IPS DF 6.9 (cell line): ENCODE measurements at regions not wholly inside any gene's neighbourhood (a gene's known extent, or its start where the extent isn't known, plus 50 kb on each side); places are given as distances from the start of the nearest gene placed in this dataset.

Experiments
- DNase-seq: peaks from one replicate; pipeline ENCODE4 v3.0.0-alpha.2; 2013; ENCODE audit warnings: low read depth, low spot score
- H3K27ac ChIP-seq: one replicate; pipeline ENCODE4 v1.5.1; 2013; ENCODE audit warnings: low read length, control low read depth
- H3K27me3 ChIP-seq: 2 replicates; pipeline ENCODE4 v1.6.1; 2013; ENCODE audit warnings: mild to moderate bottlenecking, low read length; ENCODE audit not compliant: control insufficient read depth, insufficient read depth
- H3K36me3 ChIP-seq: 2 replicates; pipeline ENCODE4 v1.6.1; 2013; ENCODE audit warnings: low read length; ENCODE audit not compliant: control insufficient read depth, insufficient read depth
- H3K4me1 ChIP-seq: 2 replicates; pipeline ENCODE4 v1.6.1; 2013; ENCODE audit warnings: low read length; ENCODE audit not compliant: control insufficient read depth, insufficient read depth
- H3K4me3 ChIP-seq: 2 replicates; pipeline ENCODE4 v1.5.1; 2013; ENCODE audit warnings: mild to moderate bottlenecking, low read length
- H3K9me3 ChIP-seq: 2 replicates; pipeline ENCODE4 v1.6.1; 2013; ENCODE audit warnings: low read length, inconsistent platforms; ENCODE audit not compliant: control insufficient read depth, insufficient read depth
- WGBS: extraction: QIAGEN DNeasy Blood & Tissue Kit; methylation state at CpG from one replicate; pipeline ENCODE4 v1.1.7; 2013; ENCODE audit warnings: mixed read lengths, missing lambda C conversion rate; ENCODE audit not compliant: insufficient read length, insufficient coverage; 5-methylcytosine and 5-hydroxymethylcytosine counted together

DNA sequence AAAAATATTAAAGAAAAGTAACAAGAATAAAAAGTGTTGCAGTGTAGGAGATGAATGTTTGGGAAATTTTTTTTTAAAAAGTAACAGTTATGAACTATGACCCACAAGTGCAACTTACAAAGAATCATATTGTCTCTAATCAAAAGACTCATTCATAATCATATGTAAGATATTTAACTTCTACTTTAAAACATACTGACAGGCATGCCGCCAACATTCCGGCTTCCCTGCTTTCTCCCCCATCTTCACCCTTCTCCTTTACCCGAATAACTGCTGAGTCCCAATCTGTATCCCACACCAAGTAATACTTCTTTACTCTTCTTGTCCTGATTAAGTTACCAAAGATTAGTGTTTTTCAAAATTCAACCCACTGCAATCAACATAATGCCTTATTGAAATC lies 598.8 kb upstream of the FRG1 start:
- no peak for DNase-seq
- Histone ChIP-seq H3K9me3 (peaks cover 1% of the 10 kb centered on the region; the same call in 1 of the 2 replicates), H3K27ac (no peak overlapping the region), H3K36me3 (no peaks in the 10 kb centered on the region), H3K4me3 (no peak overlapping the region), H3K27me3 (no peaks in the 10 kb centered on the region), H3K4me1 (no peaks in the 10 kb centered on the region)
- 100% methylated on average over 1 of the region's 3 CpGs for WGBS

DNA sequence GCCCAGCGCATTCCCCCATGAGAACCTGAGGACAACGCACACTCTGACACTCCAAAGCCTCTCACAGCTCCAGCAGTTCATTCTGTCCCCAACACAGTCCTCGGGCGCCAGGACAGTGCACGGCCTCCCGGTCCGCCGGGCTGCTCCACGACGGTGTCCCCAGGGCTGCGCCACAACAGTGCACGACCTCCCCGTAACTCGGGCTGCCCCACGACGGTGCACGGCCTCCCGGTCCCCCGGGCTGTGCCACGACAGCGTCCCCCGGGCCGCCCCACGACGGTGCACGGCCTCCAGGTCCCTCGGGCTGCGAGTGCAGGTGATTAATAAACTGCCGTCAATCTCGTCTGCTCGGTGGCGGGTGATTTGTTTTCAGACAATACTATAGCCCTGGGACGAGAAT lies 585.1 kb upstream of the FRG1 start:
- no peaks in the 10 kb centered on the region for H3K4me1 ChIP-seq
- H3K36me3 ChIP-seq, result no peaks in the 10 kb centered on the region
- no peaks in the 10 kb centered on the region for H3K27me3 ChIP-seq
- H3K4me3 ChIP-seq, result no peak overlapping the region
- H3K27ac ChIP-seq, result no peak overlapping the region
- DNase-seq, result no peak
- H3K9me3 ChIP-seq, result 0 out of 2 replicates have a peak, but pooled peaks cover 2% of the 10 kb centered on the region
- WGBS, result no CpG with 5 or more reads among the region's 33 CpGs

DNA sequence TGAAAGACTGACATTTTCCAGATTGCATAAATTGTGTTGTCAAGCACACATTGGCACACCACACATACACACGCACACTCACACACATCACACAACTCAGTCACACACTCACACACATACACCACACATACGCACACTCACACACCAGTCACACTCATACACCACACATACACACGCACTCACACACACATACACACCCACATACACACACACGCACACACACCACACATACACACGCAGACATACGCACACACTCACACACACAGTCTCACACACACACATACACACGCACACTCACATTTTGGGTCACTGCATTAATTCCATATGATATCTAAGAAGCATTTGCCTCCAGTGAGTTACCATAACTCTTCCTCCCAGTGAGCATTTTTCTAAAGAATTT lies 578.3 kb upstream of the FRG1 start:
- no peak overlapping the region for H3K4me3 ChIP-seq
- no peaks in the 10 kb centered on the region for H3K4me1 ChIP-seq
- WGBS, result 100% methylated on average over 6 of the region's 7 CpGs
- no peaks in the 10 kb centered on the region for H3K27me3 ChIP-seq
- H3K36me3 ChIP-seq, result no peaks in the 10 kb centered on the region
- no peak overlapping the region for H3K27ac ChIP-seq
- DNase-seq, result no peak
- H3K9me3 ChIP-seq, result peaks cover 3% of the 10 kb centered on the region; the same call in 1 of the 2 replicates

DNA sequence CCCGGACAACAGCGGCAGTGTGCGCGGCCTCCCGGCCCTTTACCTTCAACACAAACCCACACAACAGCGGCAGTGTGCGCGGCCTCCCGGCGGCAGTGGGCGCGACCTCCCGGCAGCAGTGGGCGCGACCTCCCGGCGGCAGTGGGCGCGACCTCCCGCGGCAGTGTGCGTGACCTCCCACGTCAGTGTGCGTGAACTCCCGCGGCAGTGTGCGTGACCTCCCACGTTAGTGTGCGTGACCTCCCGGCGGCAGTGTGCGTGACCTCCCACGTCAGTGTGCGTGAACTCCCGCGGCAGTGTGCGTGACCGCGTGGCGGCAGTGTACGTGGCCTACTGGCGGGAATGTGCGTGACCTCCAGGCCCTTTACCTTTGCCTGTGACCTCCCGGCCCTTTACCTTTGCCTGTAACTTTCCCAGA lies 576.6 kb upstream of the FRG1 start:
- Histone ChIP-seq H3K4me3 (no peak overlapping the region), H3K27ac (no peak overlapping the region), H3K4me1 (no peaks in the 10 kb centered on the region), H3K27me3 (no peaks in the 10 kb centered on the region), H3K36me3 (no peaks in the 10 kb centered on the region), H3K9me3 (peaks cover 2% of the 10 kb centered on the region; the same call in 1 of the 2 replicates)
- WGBS, result no CpG with 5 or more reads among the region's 44 CpGs
- DNase-seq, result no peak

DNA sequence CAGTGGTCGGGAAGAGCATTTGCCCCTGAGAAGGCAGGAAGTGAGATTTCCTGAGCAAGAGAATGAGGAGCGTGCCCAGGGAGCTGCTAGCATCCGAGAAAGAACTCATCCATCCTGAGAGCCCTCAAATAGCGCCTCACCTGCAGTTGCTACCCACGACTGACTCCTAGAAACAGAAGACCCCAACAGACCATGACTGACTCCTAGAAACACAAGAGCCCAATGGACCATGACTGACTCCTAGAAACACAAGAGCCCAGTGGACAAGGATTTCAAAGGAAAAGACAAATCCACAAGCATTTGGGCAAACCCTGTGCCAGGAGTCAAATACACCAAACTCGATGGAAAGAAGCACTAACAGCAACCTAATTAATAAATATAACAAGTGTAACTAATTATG lies 575.2 kb upstream of the FRG1 start:
- WGBS, result no CpG with 5 or more reads among the region's 6 CpGs
- Histone ChIP-seq H3K4me1 (no peaks in the 10 kb centered on the region), H3K27ac (no peak overlapping the region), H3K4me3 (no peak overlapping the region), H3K9me3 (peaks cover 2% of the 10 kb centered on the region; the same call in 1 of the 2 replicates), H3K27me3 (no peaks in the 10 kb centered on the region), H3K36me3 (no peaks in the 10 kb centered on the region)
- no peak for DNase-seq

DNA sequence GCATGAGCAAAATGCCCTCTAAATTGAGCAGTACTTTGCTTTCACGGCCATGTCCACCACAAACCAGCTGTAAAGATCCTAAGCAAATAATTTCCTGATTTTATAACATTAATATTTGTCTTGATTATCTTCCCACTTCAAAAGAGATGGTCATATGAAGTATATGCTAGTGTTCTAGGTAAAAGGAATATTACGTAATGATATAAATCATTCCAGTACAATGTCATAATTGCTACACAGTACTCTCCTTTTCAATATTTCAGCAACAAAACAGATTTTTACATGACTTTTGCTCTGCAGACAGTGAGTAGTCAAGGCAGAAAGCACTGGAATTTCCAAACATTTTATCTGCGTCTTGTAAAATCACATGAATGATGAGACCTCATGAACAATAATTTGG lies 572.8 kb upstream of the FRG1 start:
- no peak for DNase-seq
- WGBS, result no CpG with 5 or more reads among the region's 3 CpGs
- Histone ChIP-seq H3K4me3 (no peak overlapping the region), H3K9me3 (peaks cover 2% of the 10 kb centered on the region; the same call in 1 of the 2 replicates), H3K4me1 (no peaks in the 10 kb centered on the region), H3K36me3 (no peaks in the 10 kb centered on the region), H3K27me3 (no peaks in the 10 kb centered on the region), H3K27ac (no peak overlapping the region)

DNA sequence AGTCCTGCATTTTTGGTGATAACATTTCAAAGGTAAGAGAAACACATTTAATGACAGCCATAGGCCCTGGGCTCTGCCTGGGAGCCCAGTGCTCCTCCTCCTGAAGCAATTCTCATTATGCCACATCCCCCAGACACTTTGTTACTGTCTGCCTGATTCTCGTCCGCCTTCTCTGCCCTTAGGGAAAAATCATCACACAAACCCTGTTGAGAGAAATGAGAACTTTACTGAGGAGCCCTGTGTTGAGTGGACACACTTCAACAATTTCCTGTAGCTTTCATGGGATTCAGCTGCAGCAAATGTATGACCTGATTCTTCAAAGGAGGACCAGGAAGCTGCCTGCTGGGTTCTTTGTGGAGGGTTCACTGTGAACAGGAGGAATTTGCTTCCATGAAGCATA lies 566.5 kb upstream of the FRG1 start:
- Histone ChIP-seq H3K36me3 (no peaks in the 10 kb centered on the region), H3K4me3 (no peak overlapping the region), H3K27ac (no peak overlapping the region), H3K9me3 (peaks cover 2% of the 10 kb centered on the region), H3K27me3 (no peaks in the 10 kb centered on the region), H3K4me1 (no peaks in the 10 kb centered on the region)
- WGBS, result no CpG with 5 or more reads among the region's 2 CpGs
- DNase-seq, result no peak

DNA sequence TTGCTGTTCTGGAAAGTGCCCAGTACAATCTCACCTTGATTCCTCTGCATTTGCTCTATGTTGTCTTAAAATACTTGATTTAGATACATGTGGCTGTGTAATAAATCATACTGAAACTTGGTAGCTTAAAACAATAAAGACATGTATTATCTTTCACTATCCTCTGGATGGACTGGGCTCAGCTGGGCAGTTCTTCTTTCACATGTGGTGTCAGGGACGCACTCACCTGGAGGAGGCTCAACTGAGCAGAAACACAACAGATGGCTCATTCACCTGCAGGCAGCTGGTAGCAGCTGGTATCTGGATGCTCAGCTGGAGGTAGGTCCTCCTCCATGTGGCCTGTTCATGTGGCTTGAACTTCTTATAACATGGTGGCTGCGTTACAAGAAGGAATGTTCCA lies 563.8 kb upstream of the FRG1 start:
- Histone ChIP-seq H3K4me1 (no peaks in the 10 kb centered on the region; the same call in 1 of the 2 replicates), H3K4me3 (no peak overlapping the region), H3K9me3 (peaks cover 2% of the 10 kb centered on the region), H3K27me3 (no peaks in the 10 kb centered on the region), H3K27ac (no peak overlapping the region), H3K36me3 (no peaks in the 10 kb centered on the region)
- no CpG with 5 or more reads among the region's 2 CpGs for WGBS
- DNase-seq, result no peak

DNA sequence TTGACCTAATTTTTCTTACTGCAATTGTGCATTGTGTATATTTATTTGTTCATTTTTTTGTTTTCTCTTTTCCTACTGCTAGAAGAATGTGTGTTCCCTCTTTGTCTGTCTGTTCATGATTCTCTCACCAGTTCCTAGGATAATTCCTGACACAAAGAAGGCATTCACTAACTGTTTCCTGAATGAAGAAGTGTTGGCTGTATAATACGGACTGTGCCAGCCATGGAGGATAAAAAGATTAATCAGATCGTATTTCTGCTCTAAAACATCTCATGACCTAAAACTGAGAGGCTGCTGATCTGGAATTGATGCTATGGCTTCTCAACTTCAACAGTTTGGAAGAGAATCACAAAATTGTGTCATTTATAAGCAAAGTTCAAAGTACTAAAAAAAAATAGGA lies 563.1 kb upstream of the FRG1 start:
- no peaks in the 10 kb centered on the region; the same call in 1 of the 2 replicates for H3K4me1 ChIP-seq
- no peak for DNase-seq
- H3K9me3 ChIP-seq, result peaks cover 2% of the 10 kb centered on the region
- no peak overlapping the region for H3K27ac ChIP-seq
- H3K4me3 ChIP-seq, result no peak overlapping the region
- no CpG with 5 or more reads among the region's 2 CpGs for WGBS
- no peaks in the 10 kb centered on the region for H3K36me3 ChIP-seq
- no peaks in the 10 kb centered on the region for H3K27me3 ChIP-seq

DNA sequence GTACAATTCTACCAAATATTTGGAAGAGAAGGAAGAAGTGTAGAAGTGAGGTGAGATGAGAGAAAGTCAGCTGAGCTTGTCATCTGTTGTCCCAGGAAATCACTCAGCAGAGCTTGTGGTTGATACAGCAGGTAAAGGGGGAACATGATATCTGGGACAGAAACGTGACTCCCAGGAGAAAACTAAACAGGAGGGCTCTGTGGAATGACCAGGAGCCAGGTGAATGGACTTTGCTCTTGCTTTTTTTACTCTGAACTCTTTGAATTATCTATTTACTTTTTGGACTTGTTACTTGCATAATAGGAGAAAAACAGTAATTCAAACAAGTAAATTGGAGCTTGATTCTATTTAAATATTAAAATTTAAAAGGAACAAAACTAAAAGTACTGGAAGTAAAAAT lies 555.6 kb upstream of the FRG1 start:
- Histone ChIP-seq H3K4me3 (no peak overlapping the region), H3K27me3 (no peaks in the 10 kb centered on the region), H3K36me3 (no peaks in the 10 kb centered on the region), H3K27ac (no peak overlapping the region), H3K4me1 (no peaks in the 10 kb centered on the region), H3K9me3 (no peaks in the 10 kb centered on the region; the same call in 1 of the 2 replicates)
- DNase-seq, result no peak
- no CpG with 5 or more reads among the region's 1 CpG for WGBS

DNA sequence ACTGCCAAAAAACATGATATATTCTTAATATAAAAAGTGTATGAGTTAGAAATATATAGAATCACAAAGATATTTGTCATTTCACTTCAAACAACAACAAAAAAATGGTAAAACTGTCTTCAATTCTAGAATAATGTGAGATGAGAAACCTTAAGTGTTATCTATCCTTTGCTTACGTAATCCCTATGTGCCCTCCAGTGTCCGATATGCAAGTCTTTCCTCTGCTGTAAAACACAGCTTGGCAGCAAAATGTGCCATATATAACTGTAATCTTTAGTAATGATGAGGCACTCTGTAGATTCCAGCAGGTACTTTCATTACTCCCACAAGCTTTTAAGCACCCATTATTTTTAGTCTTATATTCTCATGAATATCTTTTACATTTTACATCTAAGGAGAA lies 555.1 kb upstream of the FRG1 start:
- Histone ChIP-seq H3K9me3 (no peaks in the 10 kb centered on the region; the same call in 1 of the 2 replicates), H3K4me3 (no peak overlapping the region), H3K27me3 (no peaks in the 10 kb centered on the region), H3K4me1 (no peaks in the 10 kb centered on the region), H3K27ac (no peak overlapping the region), H3K36me3 (no peaks in the 10 kb centered on the region)
- no CpG with 5 or more reads among the region's 2 CpGs for WGBS
- no peak for DNase-seq
